Fibroblast of skin of left quadriceps (primary cell): ENCODE measurements at regions not wholly inside any gene's neighbourhood (a gene's known extent, or its start where the extent isn't known, plus 50 kb on each side); places are given as distances from the start of the nearest gene placed in this dataset.

Experiments
- DNase-seq, 2 experiments: peaks; one replicate each; pipeline ENCODE4 v3.0.0-alpha.2; 2013; ENCODE audit warnings: low read depth in 2 of 2

- DNase-seq = no peak
These were observed 424.2 kb upstream of the ROBO2 start for GRCh38 chr3:76615719-76616118.

GRCh38 chr3:76624164-76624563, 415.7 kb upstream of the ROBO2 start:
- no peak for DNase-seq

GRCh38 chr3:76627236-76627635, 412.7 kb upstream of the ROBO2 start:
- DNase-seq = no peak

- no peak for DNase-seq
These were observed 408.6 kb upstream of the ROBO2 start for GRCh38 chr3:76631251-76631650.

GRCh38 chr3:76638006-76638405, 401.9 kb upstream of the ROBO2 start:
- DNase-seq = no peak

GRCh38 chr3:76643623-76644304, 396.1 kb upstream of the ROBO2 start:
- DNase-seq = no peak

- no peak for DNase-seq
These were observed 395.6 kb upstream of the ROBO2 start for GRCh38 chr3:76644305-76644675.

GRCh38 chr3:76645724-76646123, 394.2 kb upstream of the ROBO2 start:
- no peak for DNase-seq

- DNase-seq = no peak
These were observed 392.9 kb upstream of the ROBO2 start for GRCh38 chr3:76646921-76647562.

- DNase-seq = no peak
These were observed 388.1 kb upstream of the ROBO2 start for GRCh38 chr3:76651784-76652183.

- DNase-seq = no peak
These were observed 387.4 kb upstream of the ROBO2 start for GRCh38 chr3:76652524-76652923.

GRCh38 chr3:76653640-76654251, 386.2 kb upstream of the ROBO2 start:
- DNase-seq = no peak

- DNase-seq = no peak
These were observed 383.3 kb upstream of the ROBO2 start for GRCh38 chr3:76656531-76657070.

GRCh38 chr3:76657909-76658308, 382.0 kb upstream of the ROBO2 start:
- no peak for DNase-seq

GRCh38 chr3:76661527-76662250, 378.2 kb upstream of the ROBO2 start:
- no peak for DNase-seq

GRCh38 chr3:76664816-76665215, 375.1 kb upstream of the ROBO2 start:
- no peak for DNase-seq

- no peak for DNase-seq
These were observed 371.2 kb upstream of the ROBO2 start for GRCh38 chr3:76668653-76669052.

- DNase-seq = no peak
These were observed 370.6 kb upstream of the ROBO2 start for GRCh38 chr3:76669322-76669721.

GRCh38 chr3:76673171-76673570, 366.7 kb upstream of the ROBO2 start:
- DNase-seq = no peak

GRCh38 chr3:76679541-76679940, 360.4 kb upstream of the ROBO2 start:
- no peak for DNase-seq

- DNase-seq = no peak
These were observed 356.6 kb upstream of the ROBO2 start for GRCh38 chr3:76683256-76683655.

GRCh38 chr3:76684946-76685345, 355.0 kb upstream of the ROBO2 start:
- DNase-seq = no peak
